ENCODE measurements at regions not wholly inside any gene's neighbourhood (a gene's known extent, or its start where the extent isn't known, plus 50 kb on each side); places are given as distances from the start of the nearest gene placed in this dataset.

DNA sequence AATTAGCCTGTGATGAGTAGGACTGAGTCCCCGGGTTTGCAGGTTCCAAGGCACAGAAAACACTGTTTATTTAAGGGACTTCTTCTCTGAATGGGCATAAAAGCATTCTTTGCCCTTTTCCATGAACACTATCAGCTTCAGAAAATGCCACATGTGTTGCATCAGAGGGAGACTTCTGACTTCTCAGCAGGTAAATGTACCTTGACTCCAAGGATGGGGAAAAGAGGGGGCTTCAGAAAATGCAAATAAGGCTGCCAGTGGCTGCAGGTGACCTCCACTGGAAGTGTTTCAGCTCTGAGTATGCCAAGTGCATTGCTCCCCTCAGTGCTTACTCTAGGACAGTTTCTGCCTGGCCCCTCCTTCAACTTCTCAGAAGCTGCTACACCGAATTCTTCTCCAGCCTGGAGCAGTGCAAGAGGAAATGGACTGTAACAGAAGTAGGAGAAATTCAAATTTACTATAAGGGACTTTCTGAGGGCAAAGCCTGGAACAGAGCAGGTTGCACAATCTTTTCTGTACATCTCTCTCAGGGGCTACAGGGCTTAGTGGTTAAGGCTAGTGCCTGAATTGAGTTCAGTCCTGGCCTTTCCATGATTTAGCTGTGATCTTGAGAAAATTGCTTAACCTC, 233.2 kb downstream of the PTTG2 start:
- Histone ChIP-seq H3K9me2 (replicated peaks; ENCODE audit: insufficient read depth, low read length) (no peaks in the 10 kb centered on the region), H3K36me3 (ENCODE audit: low read length) (no peaks in the 10 kb centered on the region), H3K4me3 (ENCODE audit: insufficient read depth, low read length, poor library complexity, severe bottlenecking) (no peak overlapping the region), H3K79me2 (ENCODE audit: insufficient read depth, low read length) (no peaks in the 10 kb centered on the region), H3K27me3 (ENCODE audit: low read length) (no peaks in the 10 kb centered on the region), H2AFZ (ENCODE audit: low read depth, low read length, severe bottlenecking) (no peak overlapping the region), H3K9ac (ENCODE audit: low read length) (no peak overlapping the region), H3F3A (ENCODE audit: insufficient read depth) (no peaks in the 10 kb centered on the region), H3K27ac (ENCODE audit: low read depth, low read length) (no peak overlapping the region), H4K20me1 (ENCODE audit: low read depth, low read length) (no peaks in the 10 kb centered on the region), H3K9me3 (ENCODE audit: insufficient read depth, low read length) (no peaks in the 10 kb centered on the region), H3K4me2 (ENCODE audit: low read depth, low read length, poor library complexity, severe bottlenecking) (no peak overlapping the region)
- TF ChIP-seq, protein P1, sequence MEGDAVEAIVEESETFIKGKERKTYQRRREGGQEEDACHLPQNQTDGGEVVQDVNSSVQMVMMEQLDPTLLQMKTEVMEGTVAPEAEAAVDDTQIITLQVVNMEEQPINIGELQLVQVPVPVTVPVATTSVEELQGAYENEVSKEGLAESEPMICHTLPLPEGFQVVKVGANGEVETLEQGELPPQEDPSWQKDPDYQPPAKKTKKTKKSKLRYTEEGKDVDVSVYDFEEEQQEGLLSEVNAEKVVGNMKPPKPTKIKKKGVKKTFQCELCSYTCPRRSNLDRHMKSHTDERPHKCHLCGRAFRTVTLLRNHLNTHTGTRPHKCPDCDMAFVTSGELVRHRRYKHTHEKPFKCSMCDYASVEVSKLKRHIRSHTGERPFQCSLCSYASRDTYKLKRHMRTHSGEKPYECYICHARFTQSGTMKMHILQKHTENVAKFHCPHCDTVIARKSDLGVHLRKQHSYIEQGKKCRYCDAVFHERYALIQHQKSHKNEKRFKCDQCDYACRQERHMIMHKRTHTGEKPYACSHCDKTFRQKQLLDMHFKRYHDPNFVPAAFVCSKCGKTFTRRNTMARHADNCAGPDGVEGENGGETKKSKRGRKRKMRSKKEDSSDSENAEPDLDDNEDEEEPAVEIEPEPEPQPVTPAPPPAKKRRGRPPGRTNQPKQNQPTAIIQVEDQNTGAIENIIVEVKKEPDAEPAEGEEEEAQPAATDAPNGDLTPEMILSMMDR (IDR thresholded peaks at IDR 0.05; ENCODE audit: insufficient read depth, low read length, poor library complexity, severe bottlenecking): no peak
- TF ChIP-seq EZH2phosphoT487 (conservative IDR thresholded peaks at IDR 0.05; ENCODE audit: low read length): no peak

DNA sequence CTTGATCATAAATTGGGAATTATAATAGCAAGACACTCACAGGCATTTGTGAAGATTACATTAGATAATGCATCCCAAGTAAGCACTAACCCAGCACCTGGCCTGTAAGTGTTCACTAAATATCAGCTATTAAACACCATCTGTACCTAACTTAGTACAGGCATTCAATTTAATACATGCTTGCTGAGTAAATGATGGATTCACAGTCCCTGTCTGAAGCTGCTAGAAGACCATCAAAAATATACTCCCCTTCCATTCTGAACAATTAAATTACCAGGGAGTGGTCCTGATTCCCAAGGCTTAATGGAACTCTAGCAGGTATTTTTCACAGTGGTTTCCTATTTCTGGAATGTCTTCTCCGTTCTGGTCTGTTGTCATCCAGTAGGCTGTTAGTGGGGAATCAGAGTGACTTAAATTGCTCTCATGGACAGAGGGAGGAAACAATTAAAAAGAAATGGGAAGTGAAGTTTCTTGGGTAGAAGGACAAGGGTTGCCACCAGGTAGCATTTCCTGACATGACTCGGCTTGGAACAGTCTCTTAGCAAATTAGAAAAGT, 233.9 kb downstream of the PTTG2 start:
- no peak overlapping the region for H3K4me3 ChIP-seq (ENCODE audit: insufficient read depth, low read length, poor library complexity, severe bottlenecking)
- H3K9me3 ChIP-seq (ENCODE audit: insufficient read depth, low read length): no peaks in the 10 kb centered on the region
- no peak overlapping the region for H3K27ac ChIP-seq (ENCODE audit: low read depth, low read length)
- no peak overlapping the region for H3K4me2 ChIP-seq (ENCODE audit: low read depth, low read length, poor library complexity, severe bottlenecking)
- no peaks in the 10 kb centered on the region for H3K36me3 ChIP-seq (ENCODE audit: low read length)
- H3K27me3 ChIP-seq (ENCODE audit: low read length): no peaks in the 10 kb centered on the region
- H3F3A ChIP-seq (ENCODE audit: insufficient read depth): no peaks in the 10 kb centered on the region
- H3K9me2 ChIP-seq (replicated peaks; ENCODE audit: insufficient read depth, low read length): no peaks in the 10 kb centered on the region
- no peak overlapping the region for H2AFZ ChIP-seq (ENCODE audit: low read depth, low read length, severe bottlenecking)
- no peaks in the 10 kb centered on the region for H3K79me2 ChIP-seq (ENCODE audit: insufficient read depth, low read length)
- no peak overlapping the region for H3K9ac ChIP-seq (ENCODE audit: low read length)
- no peaks in the 10 kb centered on the region for H4K20me1 ChIP-seq (ENCODE audit: low read depth, low read length)
- TF ChIP-seq, protein P1 (IDR thresholded peaks at IDR 0.05; ENCODE audit: insufficient read depth, low read length, poor library complexity, severe bottlenecking): no peak
- no peak for TF ChIP-seq EZH2phosphoT487 (conservative IDR thresholded peaks at IDR 0.05; ENCODE audit: low read length)

DNA sequence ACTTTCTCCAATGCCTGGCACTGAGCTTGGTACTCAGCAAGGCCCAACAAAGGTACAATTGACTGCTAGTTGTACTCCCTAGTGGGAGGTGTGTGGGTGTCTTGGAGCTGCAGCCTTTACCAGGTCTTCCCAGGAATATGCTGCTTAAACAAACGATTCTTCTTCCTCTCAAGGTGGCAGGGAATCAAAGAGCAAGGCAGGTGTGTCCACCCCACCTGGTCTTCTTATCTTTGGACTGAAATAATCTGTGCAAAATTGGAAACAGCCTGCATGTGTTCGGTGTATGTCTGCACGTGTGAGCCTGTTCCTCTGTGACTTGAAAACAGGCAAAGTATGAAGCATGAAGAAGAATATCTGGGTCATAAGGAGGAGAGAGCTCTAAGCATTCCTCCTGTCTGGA, 235.3 kb downstream of the PTTG2 start:
- H3K4me2 ChIP-seq (ENCODE audit: low read depth, low read length, poor library complexity, severe bottlenecking): no peak overlapping the region
- TF ChIP-seq, protein P1 (IDR thresholded peaks at IDR 0.05; ENCODE audit: insufficient read depth, low read length, poor library complexity, severe bottlenecking): no peak
- TF ChIP-seq EZH2phosphoT487 (conservative IDR thresholded peaks at IDR 0.05; ENCODE audit: low read length): no peak
- no peaks in the 10 kb centered on the region for H4K20me1 ChIP-seq (ENCODE audit: low read depth, low read length)
- no peaks in the 10 kb centered on the region for H3K9me2 ChIP-seq (replicated peaks; ENCODE audit: insufficient read depth, low read length)
- no peak overlapping the region for H2AFZ ChIP-seq (ENCODE audit: low read depth, low read length, severe bottlenecking)
- H3K9ac ChIP-seq (ENCODE audit: low read length): no peak overlapping the region
- H3K36me3 ChIP-seq (ENCODE audit: low read length): no peaks in the 10 kb centered on the region
- H3K79me2 ChIP-seq (ENCODE audit: insufficient read depth, low read length): no peaks in the 10 kb centered on the region
- H3K27ac ChIP-seq (ENCODE audit: low read depth, low read length): no peak overlapping the region
- H3K9me3 ChIP-seq (ENCODE audit: insufficient read depth, low read length): no peaks in the 10 kb centered on the region
- no peaks in the 10 kb centered on the region for H3F3A ChIP-seq (ENCODE audit: insufficient read depth)
- no peak overlapping the region for H3K4me3 ChIP-seq (ENCODE audit: insufficient read depth, low read length, poor library complexity, severe bottlenecking)
- no peaks in the 10 kb centered on the region for H3K27me3 ChIP-seq (ENCODE audit: low read length)

All from SU-DHL-6 (cell line).